H1 (cell line): ENCODE measurements at regions not wholly inside any gene's neighbourhood (a gene's known extent, or its start where the extent isn't known, plus 50 kb on each side); places are given as distances from the start of the nearest gene placed in this dataset.

Experiments
- CTCF ChIP-seq, 3 experiments: IDR thresholded peaks; 1 replicate in 2 of 3; 2 replicates in 1 of 3; pipeline versions ENCODE4 v1.5.1 to v1.6.1; 2011; ENCODE audit warnings: low read length in 3 of 3, mild to moderate bottlenecking in 3 of 3, inconsistent platforms in 2 of 3, low read depth in 1 of 3, moderate library complexity in 1 of 3; ENCODE audit not compliant: insufficient read depth in 1 of 3; ENCODE audit errors: control extremely low read depth in 1 of 3

GRCh38 chr10:29948881-29949355, 110.5 kb downstream of the JCAD start (continued):
- no peak for TF ChIP-seq CTCF (IDR thresholded peaks at IDR 0.05; ENCODE audit: control extremely low read depth in 1 of 3, insufficient read depth in 1 of 3, low read depth in 1 of 3, low read length in 3 of 3)
